ENCODE measurements at regions not wholly inside any gene's neighbourhood (a gene's known extent, or its start where the extent isn't known, plus 50 kb on each side); places are given as distances from the start of the nearest gene placed in this dataset.

- H3K27ac Mint-ChIP-seq: no peak overlapping the region
- peaks cover 7% of the 10 kb centered on the region for H3K9me3 Mint-ChIP-seq
- TF ChIP-seq CTCF (conservative IDR thresholded peaks at IDR 0.05): no peak
- WGBS, 2 experiments (ENCODE audit: insufficient coverage in 1 of 2, insufficient read length in 1 of 2): 91 to 92% methylated on average over 8 to 31 of the region's 31 CpGs
- H3K4me1 Mint-ChIP-seq: peaks cover 3% of the 10 kb centered on the region
- H3K9me3 ChIP-seq (ENCODE audit: control insufficient read depth, low read length): no peaks in the 10 kb centered on the region
- no peaks in the 10 kb centered on the region for H3K36me3 ChIP-seq (ENCODE audit: control insufficient read depth, insufficient read depth, low read length)
- no peak overlapping the region for H3K27ac ChIP-seq (ENCODE audit: low read depth, low read length)
- H3K36me3 Mint-ChIP-seq (ENCODE audit: low read depth): no peaks in the 10 kb centered on the region
- no peaks in the 10 kb centered on the region for H3K27me3 Mint-ChIP-seq (ENCODE audit: insufficient read depth)
- no peak for DNase-seq
- no peak overlapping the region for H3K4me3 Mint-ChIP-seq
- H3K4me1 ChIP-seq (ENCODE audit: control insufficient read depth, insufficient read depth, low read length): no peaks in the 10 kb centered on the region
- H3K27me3 ChIP-seq (ENCODE audit: control insufficient read depth, insufficient read depth, low read length, poor library complexity, severe bottlenecking): no peaks in the 10 kb centered on the region
- no peak overlapping the region for H3K9ac ChIP-seq (ENCODE audit: extremely low read depth, low read length, poor library complexity, severe bottlenecking)
- no peak overlapping the region for H3K4me3 ChIP-seq (ENCODE audit: low read length)
Measured at GRCh38 chr3:74711913-74712512, 97.6 kb upstream of the CNTN3 start.

- 87 to 96% methylated on average over 3 of the region's 3 CpGs for WGBS, 2 experiments (ENCODE audit: insufficient coverage in 1 of 2, insufficient read length in 1 of 2)
- peaks cover 7% of the 10 kb centered on the region for H3K9me3 Mint-ChIP-seq
Measured at GRCh38 chr3:74709951-74710350, 95.5 kb upstream of the CNTN3 start.

GRCh38 chr3:74693696-74694393 is 79.4 kb upstream of the CNTN3 start:
- Mint-ChIP-seq H3K36me3 (ENCODE audit: low read depth) (no peaks in the 10 kb centered on the region), H3K4me1 (no peaks in the 10 kb centered on the region), H3K4me3 (no peak overlapping the region), H3K9me3 (no peaks in the 10 kb centered on the region), H3K27me3 (ENCODE audit: insufficient read depth) (no peaks in the 10 kb centered on the region), H3K27ac (no peak overlapping the region)
- 80 to 86% methylated on average over 1 to 4 of the region's 4 CpGs for WGBS, 2 experiments (ENCODE audit: insufficient coverage in 1 of 2, insufficient read length in 1 of 2)
- Histone ChIP-seq H3K27ac (ENCODE audit: low read depth, low read length) (no peak overlapping the region), H3K36me3 (ENCODE audit: control insufficient read depth, insufficient read depth, low read length) (no peaks in the 10 kb centered on the region), H3K4me1 (ENCODE audit: control insufficient read depth, insufficient read depth, low read length) (peaks cover 4% of the 10 kb centered on the region), H3K27me3 (ENCODE audit: control insufficient read depth, insufficient read depth, low read length, poor library complexity, severe bottlenecking) (no peaks in the 10 kb centered on the region), H3K9ac (ENCODE audit: extremely low read depth, low read length, poor library complexity, severe bottlenecking) (no peak overlapping the region), H3K9me3 (ENCODE audit: control insufficient read depth, low read length) (peaks cover 4% of the 10 kb centered on the region), H3K4me3 (ENCODE audit: low read length) (no peak overlapping the region)
- TF ChIP-seq CTCF (conservative IDR thresholded peaks at IDR 0.05): no peak
- DNase-seq: no peak

More at GRCh38 chr3:74709951-74710350, 95.5 kb upstream of the CNTN3 start:
- Histone ChIP-seq H3K9ac (ENCODE audit: extremely low read depth, low read length, poor library complexity, severe bottlenecking) (no peak overlapping the region), H3K4me1 (ENCODE audit: control insufficient read depth, insufficient read depth, low read length) (no peaks in the 10 kb centered on the region), H3K36me3 (ENCODE audit: control insufficient read depth, insufficient read depth, low read length) (no peaks in the 10 kb centered on the region), H3K4me3 (ENCODE audit: low read length) (no peak overlapping the region), H3K27me3 (ENCODE audit: control insufficient read depth, insufficient read depth, low read length, poor library complexity, severe bottlenecking) (no peaks in the 10 kb centered on the region), H3K9me3 (ENCODE audit: control insufficient read depth, low read length) (no peaks in the 10 kb centered on the region), H3K27ac (ENCODE audit: low read depth, low read length) (no peak overlapping the region)
- no peak for DNase-seq
- no peak overlapping the region for H3K27ac Mint-ChIP-seq
- no peak overlapping the region for H3K4me3 Mint-ChIP-seq
- H3K27me3 Mint-ChIP-seq (ENCODE audit: insufficient read depth): no peaks in the 10 kb centered on the region
- no peaks in the 10 kb centered on the region for H3K36me3 Mint-ChIP-seq (ENCODE audit: low read depth)
- no peak for TF ChIP-seq CTCF (conservative IDR thresholded peaks at IDR 0.05)
- peaks cover 18% of the 10 kb centered on the region for H3K4me1 Mint-ChIP-seq
